ENCODE measurements at regions not wholly inside any gene's neighbourhood (a gene's known extent, or its start where the extent isn't known, plus 50 kb on each side); places are given as distances from the start of the nearest gene placed in this dataset.

DNA sequence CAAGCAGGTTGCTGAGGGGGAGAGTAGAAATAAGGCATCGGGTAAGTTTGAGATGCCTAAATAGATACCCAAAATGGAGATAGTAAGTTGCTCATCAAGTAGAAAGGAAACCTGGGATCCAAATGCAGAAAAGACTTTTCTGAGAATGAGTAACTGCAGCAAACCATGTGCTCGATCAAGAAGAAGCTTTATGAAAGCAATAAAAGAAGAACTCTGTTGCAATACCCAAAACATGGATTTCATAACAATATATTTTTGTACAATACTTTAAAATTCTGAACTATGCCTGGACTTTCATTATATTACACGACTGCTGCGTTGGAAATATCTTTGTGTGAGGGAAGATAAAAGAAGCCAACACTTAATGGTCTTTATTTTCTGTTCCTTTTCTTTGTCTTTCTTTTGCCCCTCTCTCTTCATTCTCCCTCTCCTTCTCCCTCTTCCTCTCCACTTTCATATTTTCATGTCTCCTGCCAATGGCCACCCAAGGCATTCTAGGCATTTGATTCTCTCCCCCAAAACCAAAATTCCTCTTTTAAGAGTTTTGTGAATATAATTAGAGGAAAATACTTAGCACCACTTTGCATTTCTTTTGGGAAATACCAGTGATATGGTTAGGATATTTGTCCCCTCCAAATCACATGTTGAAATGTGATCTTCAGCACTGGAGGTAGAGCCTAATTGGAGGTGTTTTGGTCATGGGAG lies 257.6 kb downstream of the MREG start:
- TF ChIP-seq, protein P1, sequence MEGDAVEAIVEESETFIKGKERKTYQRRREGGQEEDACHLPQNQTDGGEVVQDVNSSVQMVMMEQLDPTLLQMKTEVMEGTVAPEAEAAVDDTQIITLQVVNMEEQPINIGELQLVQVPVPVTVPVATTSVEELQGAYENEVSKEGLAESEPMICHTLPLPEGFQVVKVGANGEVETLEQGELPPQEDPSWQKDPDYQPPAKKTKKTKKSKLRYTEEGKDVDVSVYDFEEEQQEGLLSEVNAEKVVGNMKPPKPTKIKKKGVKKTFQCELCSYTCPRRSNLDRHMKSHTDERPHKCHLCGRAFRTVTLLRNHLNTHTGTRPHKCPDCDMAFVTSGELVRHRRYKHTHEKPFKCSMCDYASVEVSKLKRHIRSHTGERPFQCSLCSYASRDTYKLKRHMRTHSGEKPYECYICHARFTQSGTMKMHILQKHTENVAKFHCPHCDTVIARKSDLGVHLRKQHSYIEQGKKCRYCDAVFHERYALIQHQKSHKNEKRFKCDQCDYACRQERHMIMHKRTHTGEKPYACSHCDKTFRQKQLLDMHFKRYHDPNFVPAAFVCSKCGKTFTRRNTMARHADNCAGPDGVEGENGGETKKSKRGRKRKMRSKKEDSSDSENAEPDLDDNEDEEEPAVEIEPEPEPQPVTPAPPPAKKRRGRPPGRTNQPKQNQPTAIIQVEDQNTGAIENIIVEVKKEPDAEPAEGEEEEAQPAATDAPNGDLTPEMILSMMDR (IDR thresholded peaks at IDR 0.05; ENCODE audit: low read length) = no peak
- no peak for TF ChIP-seq EZH2 (IDR thresholded peaks at IDR 0.05; ENCODE audit: borderline replicate concordance, low read length)
